Liver (tissue), 8 donors: ENCODE measurements at regions not wholly inside any gene's neighbourhood (a gene's known extent, or its start where the extent isn't known, plus 50 kb on each side); places are given as distances from the start of the nearest gene placed in this dataset.

ENCODE experiments used
- DNase-seq: peaks from one replicate; pipeline ENCODE4 v3.0.0-alpha.2; 2017; ENCODE audit warnings: low spot score
- H3K27ac ChIP-seq, 2 donors: one replicate each; pipeline ENCODE4 v1.7.0; 2013; ENCODE audit warnings: inconsistent platforms in 2 of 2, low read length in 2 of 2, control low read depth in 1 of 2, low read depth in 1 of 2, mild to moderate bottlenecking in 1 of 2
- H3K27me3 ChIP-seq, 4 donors: one replicate each; pipeline versions ENCODE4 v1.6.1 to v1.7.0; 2013; ENCODE audit warnings: low read length in 3 of 4, inconsistent platforms in 1 of 4, mild to moderate bottlenecking in 1 of 4, moderate library complexity in 1 of 4; ENCODE audit not compliant: control insufficient read depth in 4 of 4, insufficient read depth in 4 of 4
- H3K36me3 ChIP-seq, 4 donors: one replicate each; pipeline versions ENCODE4 v1.6.1 to v1.7.0; 2013; ENCODE audit warnings: low read length in 3 of 4, mild to moderate bottlenecking in 3 of 4, low read depth in 1 of 4, moderate library complexity in 1 of 4; ENCODE audit not compliant: control insufficient read depth in 4 of 4, insufficient read depth in 3 of 4
- H3K4me1 ChIP-seq, 4 donors: one replicate each; pipeline versions ENCODE4 v1.6.1 to v1.7.0; 2013; ENCODE audit warnings: low read length in 3 of 4, mild to moderate bottlenecking in 3 of 4, moderate library complexity in 1 of 4; ENCODE audit not compliant: control insufficient read depth in 4 of 4, insufficient read depth in 4 of 4
- H3K4me3 ChIP-seq, 3 donors: one replicate each; pipeline versions ENCODE4 v1.6.1 to v1.7.0; 2013; ENCODE audit warnings: low read length in 3 of 3, control low read depth in 1 of 3, low read depth in 1 of 3, mild to moderate bottlenecking in 1 of 3
- H3K9ac ChIP-seq, 2 donors: one replicate each; pipeline ENCODE4 v1.7.0; 2013; ENCODE audit warnings: low read length in 2 of 2, mild to moderate bottlenecking in 2 of 2, moderate library complexity in 2 of 2, control low read depth in 1 of 2, low read depth in 1 of 2
- H3K9me3 ChIP-seq, 4 donors: one replicate each; pipeline versions ENCODE4 v1.6.1 to v1.7.0; 2013; ENCODE audit warnings: low read length in 3 of 4; ENCODE audit not compliant: control insufficient read depth in 4 of 4
- EGR1 ChIP-seq, 2 donors: IDR thresholded peaks; 2 replicates each; pipeline ENCODE4 v1.6.1; 2016 to 2018; ENCODE audit warnings: antibody characterized with exemption in 2 of 2, low read depth in 2 of 2
- FOXA1 ChIP-seq: IDR thresholded peaks from 2 replicates; pipeline ENCODE4 v1.6.1; 2016; ENCODE audit warnings: antibody characterized with exemption
- FOXA2 ChIP-seq: IDR thresholded peaks from 2 replicates; pipeline ENCODE4 v1.6.1; 2016; ENCODE audit warnings: antibody characterized with exemption
- GABPA ChIP-seq, 2 donors: IDR thresholded peaks in 1 of 2; conservative IDR thresholded peaks in 1 of 2; 2 replicates each; pipeline ENCODE4 v1.6.1; 2016; ENCODE audit warnings: antibody characterized with exemption in 2 of 2, mild to moderate bottlenecking in 1 of 2, moderate library complexity in 1 of 2
- HNF4A ChIP-seq, 2 donors: conservative IDR thresholded peaks; 2 replicates each; pipeline ENCODE4 v1.6.1; 2016; ENCODE audit warnings: antibody characterized with exemption in 2 of 2, mild to moderate bottlenecking in 2 of 2
- JUND ChIP-seq, 2 donors: IDR thresholded peaks; 2 replicates each; pipeline ENCODE4 v1.6.1; 2016; ENCODE audit warnings: antibody characterized with exemption in 2 of 2
- NR2F2 ChIP-seq: IDR thresholded peaks from 2 replicates; pipeline ENCODE4 v1.6.1; 2016; ENCODE audit warnings: antibody characterized with exemption
- RAD21 ChIP-seq, 2 donors: IDR thresholded peaks; 2 replicates each; pipeline ENCODE4 v1.6.1; 2016; ENCODE audit warnings: antibody characterized with exemption in 2 of 2, mild to moderate bottlenecking in 2 of 2
- RXRA ChIP-seq, 2 donors: IDR thresholded peaks; 2 replicates each; pipeline ENCODE4 v1.6.1; 2017 to 2018; ENCODE audit warnings: antibody characterized with exemption in 2 of 2, mild to moderate bottlenecking in 1 of 2
- SP1 ChIP-seq: IDR thresholded peaks from 2 replicates; pipeline ENCODE4 v1.6.1; 2018; ENCODE audit warnings: antibody characterized with exemption, mild to moderate bottlenecking
- TAF1 ChIP-seq: conservative IDR thresholded peaks from 2 replicates; pipeline ENCODE4 v1.6.1; 2016; ENCODE audit warnings: antibody characterized with exemption, mild to moderate bottlenecking
- YY1 ChIP-seq: IDR thresholded peaks from 2 replicates; pipeline ENCODE4 v1.6.1; 2016; ENCODE audit warnings: antibody characterized with exemption, mild to moderate bottlenecking
- WGBS: extraction: QIAGEN DNeasy Blood & Tissue Kit; methylation state at CpG from one replicate; pipeline ENCODE4 v1.1.7; 2013; 5-methylcytosine and 5-hydroxymethylcytosine counted together
- TF ChIP-seq, protein P1 (sequence below): IDR thresholded peaks from 2 replicates; pipeline ENCODE4 v1.6.1; 2016; ENCODE audit warnings: antibody characterized with exemption
- TF ChIP-seq, protein P2 (sequence below): IDR thresholded peaks from 2 replicates; pipeline ENCODE4 v1.6.1; 2016; ENCODE audit warnings: antibody characterized with exemption
- TF ChIP-seq, protein P3 (sequence below): fragments of 150-350 bp; IDR thresholded peaks from 2 replicates; pipeline ENCODE4 v1.5.1; 2017; ENCODE audit warnings: improper control_type of control experiment, low read depth, low read length; ENCODE audit not compliant: missing input control
- TF ChIP-seq, protein P4 (sequence below): IDR thresholded peaks from 2 replicates; pipeline ENCODE4 v1.6.1; 2016; ENCODE audit warnings: antibody characterized with exemption, mild to moderate bottlenecking
- TF ChIP-seq, protein P5 (sequence below): IDR thresholded peaks from 2 replicates; pipeline ENCODE4 v1.6.1; 2016; ENCODE audit warnings: antibody characterized with exemption
- donor health status: healthy.
- donor health status: healthy.
- donor health status: healthy.
- donor health status: healthy.
- donor health status: healthy.

DNA sequence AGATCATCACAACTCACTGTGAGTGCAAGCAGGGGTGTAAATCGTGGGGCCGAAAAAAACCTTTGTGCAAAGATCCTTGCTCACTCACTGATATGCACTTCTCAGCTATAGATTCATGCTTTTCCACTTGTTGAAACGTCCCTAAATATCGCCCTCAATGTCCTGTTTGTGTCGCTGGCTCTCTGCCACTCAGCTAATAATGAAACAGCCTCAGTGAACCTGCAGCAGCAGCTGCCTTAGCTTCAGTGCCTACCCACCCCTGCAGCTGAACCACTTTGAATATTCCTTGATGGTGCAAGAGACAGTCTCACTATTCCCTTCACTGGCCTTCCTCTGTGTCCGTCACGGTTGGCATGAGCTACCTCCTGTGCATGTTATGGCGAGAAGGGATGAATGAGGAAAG, 128.9 kb upstream of the NAA20 start:
- Histone ChIP-seq H3K9me3 (no peaks in the 10 kb centered on the region), H3K4me3 (peak overlapping the region in 1 of 3 donors; percentile 1), H3K36me3 (peaks cover 0 to 4% (median 1%) of the 10 kb centered on the region in 4 donors), H3K27ac (peak overlapping the region; percentile 34 to 48), H3K9ac (no peak overlapping the region), H3K27me3 (no peaks in the 10 kb centered on the region), H3K4me1 (peaks cover 3 to 43% (median 35%) of the 10 kb centered on the region in 4 donors)
- TF ChIP-seq, protein P1, sequence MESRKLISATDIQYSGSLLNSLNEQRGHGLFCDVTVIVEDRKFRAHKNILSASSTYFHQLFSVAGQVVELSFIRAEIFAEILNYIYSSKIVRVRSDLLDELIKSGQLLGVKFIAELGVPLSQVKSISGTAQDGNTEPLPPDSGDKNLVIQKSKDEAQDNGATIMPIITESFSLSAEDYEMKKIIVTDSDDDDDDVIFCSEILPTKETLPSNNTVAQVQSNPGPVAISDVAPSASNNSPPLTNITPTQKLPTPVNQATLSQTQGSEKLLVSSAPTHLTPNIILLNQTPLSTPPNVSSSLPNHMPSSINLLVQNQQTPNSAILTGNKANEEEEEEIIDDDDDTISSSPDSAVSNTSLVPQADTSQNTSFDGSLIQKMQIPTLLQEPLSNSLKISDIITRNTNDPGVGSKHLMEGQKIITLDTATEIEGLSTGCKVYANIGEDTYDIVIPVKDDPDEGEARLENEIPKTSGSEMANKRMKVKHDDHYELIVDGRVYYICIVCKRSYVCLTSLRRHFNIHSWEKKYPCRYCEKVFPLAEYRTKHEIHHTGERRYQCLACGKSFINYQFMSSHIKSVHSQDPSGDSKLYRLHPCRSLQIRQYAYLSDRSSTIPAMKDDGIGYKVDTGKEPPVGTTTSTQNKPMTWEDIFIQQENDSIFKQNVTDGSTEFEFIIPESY = no peak
- TF ChIP-seq GABPA (IDR thresholded peaks at IDR 0.05 in 1 of 2, conservative IDR thresholded peaks at IDR 0.05 in 1 of 2) = no peak
- no peak for TF ChIP-seq YY1
- TF ChIP-seq TAF1 = no peak
- no peak for TF ChIP-seq FOXA2
- TF ChIP-seq SP1 = no peak
- TF ChIP-seq EGR1 (IDR thresholded peaks at IDR 0.05; ENCODE audit: low read depth in 2 of 2) = no peak
- no peak for TF ChIP-seq FOXA1
- TF ChIP-seq JUND (IDR thresholded peaks at IDR 0.05) = no peak
- TF ChIP-seq RXRA (IDR thresholded peaks at IDR 0.05) = no peak
- TF ChIP-seq HNF4A (conservative IDR thresholded peaks at IDR 0.05) = no peak
- TF ChIP-seq, protein P2, sequence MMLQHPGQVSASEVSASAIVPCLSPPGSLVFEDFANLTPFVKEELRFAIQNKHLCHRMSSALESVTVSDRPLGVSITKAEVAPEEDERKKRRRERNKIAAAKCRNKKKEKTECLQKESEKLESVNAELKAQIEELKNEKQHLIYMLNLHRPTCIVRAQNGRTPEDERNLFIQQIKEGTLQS = no peak
- TF ChIP-seq, protein P3, sequence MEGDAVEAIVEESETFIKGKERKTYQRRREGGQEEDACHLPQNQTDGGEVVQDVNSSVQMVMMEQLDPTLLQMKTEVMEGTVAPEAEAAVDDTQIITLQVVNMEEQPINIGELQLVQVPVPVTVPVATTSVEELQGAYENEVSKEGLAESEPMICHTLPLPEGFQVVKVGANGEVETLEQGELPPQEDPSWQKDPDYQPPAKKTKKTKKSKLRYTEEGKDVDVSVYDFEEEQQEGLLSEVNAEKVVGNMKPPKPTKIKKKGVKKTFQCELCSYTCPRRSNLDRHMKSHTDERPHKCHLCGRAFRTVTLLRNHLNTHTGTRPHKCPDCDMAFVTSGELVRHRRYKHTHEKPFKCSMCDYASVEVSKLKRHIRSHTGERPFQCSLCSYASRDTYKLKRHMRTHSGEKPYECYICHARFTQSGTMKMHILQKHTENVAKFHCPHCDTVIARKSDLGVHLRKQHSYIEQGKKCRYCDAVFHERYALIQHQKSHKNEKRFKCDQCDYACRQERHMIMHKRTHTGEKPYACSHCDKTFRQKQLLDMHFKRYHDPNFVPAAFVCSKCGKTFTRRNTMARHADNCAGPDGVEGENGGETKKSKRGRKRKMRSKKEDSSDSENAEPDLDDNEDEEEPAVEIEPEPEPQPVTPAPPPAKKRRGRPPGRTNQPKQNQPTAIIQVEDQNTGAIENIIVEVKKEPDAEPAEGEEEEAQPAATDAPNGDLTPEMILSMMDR = no peak
- TF ChIP-seq RAD21 (IDR thresholded peaks at IDR 0.05) = no peak
- TF ChIP-seq, protein P4, sequence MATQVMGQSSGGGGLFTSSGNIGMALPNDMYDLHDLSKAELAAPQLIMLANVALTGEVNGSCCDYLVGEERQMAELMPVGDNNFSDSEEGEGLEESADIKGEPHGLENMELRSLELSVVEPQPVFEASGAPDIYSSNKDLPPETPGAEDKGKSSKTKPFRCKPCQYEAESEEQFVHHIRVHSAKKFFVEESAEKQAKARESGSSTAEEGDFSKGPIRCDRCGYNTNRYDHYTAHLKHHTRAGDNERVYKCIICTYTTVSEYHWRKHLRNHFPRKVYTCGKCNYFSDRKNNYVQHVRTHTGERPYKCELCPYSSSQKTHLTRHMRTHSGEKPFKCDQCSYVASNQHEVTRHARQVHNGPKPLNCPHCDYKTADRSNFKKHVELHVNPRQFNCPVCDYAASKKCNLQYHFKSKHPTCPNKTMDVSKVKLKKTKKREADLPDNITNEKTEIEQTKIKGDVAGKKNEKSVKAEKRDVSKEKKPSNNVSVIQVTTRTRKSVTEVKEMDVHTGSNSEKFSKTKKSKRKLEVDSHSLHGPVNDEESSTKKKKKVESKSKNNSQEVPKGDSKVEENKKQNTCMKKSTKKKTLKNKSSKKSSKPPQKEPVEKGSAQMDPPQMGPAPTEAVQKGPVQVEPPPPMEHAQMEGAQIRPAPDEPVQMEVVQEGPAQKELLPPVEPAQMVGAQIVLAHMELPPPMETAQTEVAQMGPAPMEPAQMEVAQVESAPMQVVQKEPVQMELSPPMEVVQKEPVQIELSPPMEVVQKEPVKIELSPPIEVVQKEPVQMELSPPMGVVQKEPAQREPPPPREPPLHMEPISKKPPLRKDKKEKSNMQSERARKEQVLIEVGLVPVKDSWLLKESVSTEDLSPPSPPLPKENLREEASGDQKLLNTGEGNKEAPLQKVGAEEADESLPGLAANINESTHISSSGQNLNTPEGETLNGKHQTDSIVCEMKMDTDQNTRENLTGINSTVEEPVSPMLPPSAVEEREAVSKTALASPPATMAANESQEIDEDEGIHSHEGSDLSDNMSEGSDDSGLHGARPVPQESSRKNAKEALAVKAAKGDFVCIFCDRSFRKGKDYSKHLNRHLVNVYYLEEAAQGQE = no peak
- no peak for TF ChIP-seq NR2F2
- TF ChIP-seq, protein P5, sequence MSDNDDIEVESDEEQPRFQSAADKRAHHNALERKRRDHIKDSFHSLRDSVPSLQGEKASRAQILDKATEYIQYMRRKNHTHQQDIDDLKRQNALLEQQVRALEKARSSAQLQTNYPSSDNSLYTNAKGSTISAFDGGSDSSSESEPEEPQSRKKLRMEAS = no peak
- 41% methylated on average over 8 of the region's 8 CpGs for WGBS
- DNase-seq = no peak
